Kidney (tissue), 13 donors: ENCODE measurements at regions not wholly inside any gene's neighbourhood (a gene's known extent, or its start where the extent isn't known, plus 50 kb on each side); places are given as distances from the start of the nearest gene placed in this dataset.
A peak's percentile ranks its signal among the peaks of the same experiment; 100 is the strongest.

Source experiments
- DNase-seq, 5 donors: peaks; one replicate each; pipeline ENCODE4 v3.0.0-alpha.2; 2013 to 2020
- FAIRE-seq: peaks from 2 replicates; lab custom pipeline; 2012; peaks lifted over from hg19 to GRCh38; lab: Jason Lieb, UNC
- H3K27ac ChIP-seq, 2 donors: one replicate each; pipeline ENCODE4 v1.7.0; 2013; ENCODE audit warnings: low read depth in 2 of 2, low read length in 2 of 2, inconsistent platforms in 1 of 2
- H3K27me3 ChIP-seq: one replicate; pipeline ENCODE4 v1.7.1; 2013; ENCODE audit warnings: low read length, inconsistent platforms; ENCODE audit not compliant: control insufficient read depth, insufficient read depth
- H3K36me3 ChIP-seq, 3 donors: one replicate each; pipeline versions ENCODE4 v1.7.0 to v1.7.1; 2013; ENCODE audit warnings: low read length in 3 of 3, control low read depth in 1 of 3, inconsistent platforms in 1 of 3; ENCODE audit not compliant: insufficient read depth in 3 of 3, control insufficient read depth in 2 of 3
- H3K4me1 ChIP-seq, 3 donors: one replicate each; pipeline versions ENCODE4 v1.7.0 to v1.7.1; 2013; ENCODE audit warnings: low read length in 3 of 3, inconsistent platforms in 1 of 3, low read depth in 1 of 3; ENCODE audit not compliant: control insufficient read depth in 2 of 3, insufficient read depth in 2 of 3
- H3K4me3 ChIP-seq, 3 donors: one replicate each; pipeline versions ENCODE4 v1.7.0 to v1.8.1; 2013; ENCODE audit warnings: low read length in 3 of 3, control low read depth in 1 of 3, inconsistent platforms in 1 of 3
- H3K9ac ChIP-seq, 3 donors: one replicate each; pipeline versions ENCODE4 v1.7.0 to v1.7.1; 2013; ENCODE audit warnings: low read length in 3 of 3, control low read depth in 1 of 3, inconsistent platforms in 1 of 3
- H3K9me3 ChIP-seq, 3 donors: one replicate each; pipeline versions ENCODE4 v1.7.0 to v1.7.1; 2013; ENCODE audit warnings: low read length in 3 of 3, control low read depth in 1 of 3, inconsistent platforms in 1 of 3; ENCODE audit not compliant: control insufficient read depth in 2 of 3, insufficient read depth in 1 of 3
- intact Hi-C: fragments of 100-400 bp; cut with DNase I; formaldehyde crosslinking; loops from one replicate; pipeline ENCODE4 v1.11.1; 2022
- TF ChIP-seq, protein P1 (sequence below): IDR thresholded peaks from 3 replicates; pipeline ENCODE4 v1.5.1; 2012; ENCODE audit warnings: mild to moderate bottlenecking, moderate library complexity, borderline replicate concordance; ENCODE audit not compliant: insufficient read depth; ENCODE audit errors: extremely low read depth
- donor health status: control.
- donor health status: control.
- donor health status: control.
- donor health status: control.
- donor health status: control.
- donor health status: DM: yes; HTN: yes; CAD: no.
- donor health status: Normal renal cell carcinoma (clear cell type).

DNA sequence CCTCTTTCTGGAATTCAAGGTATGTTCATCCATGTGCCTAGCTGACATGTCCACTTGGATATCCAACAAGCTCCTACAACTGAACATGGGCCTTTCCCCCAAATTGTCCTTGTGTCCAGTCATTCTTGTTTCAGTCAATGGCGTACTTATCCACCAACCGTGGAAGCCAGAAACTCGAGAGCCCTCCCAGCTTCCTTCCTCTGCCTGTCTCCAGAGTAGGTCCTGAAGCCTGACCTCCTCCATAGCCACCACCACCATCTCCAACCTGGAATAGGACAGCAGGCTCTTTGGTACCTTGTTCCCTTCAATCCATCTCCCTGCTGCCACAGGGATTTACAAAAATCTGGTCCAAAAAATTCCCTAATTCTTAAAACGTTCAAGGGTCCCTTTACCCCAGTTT is 305.1 kb downstream of the RPS24 start:
- intact Hi-C loops: no loop called here
- Histone ChIP-seq H3K9me3 (no peaks in the 10 kb centered on the region), H3K36me3 (no peaks in the 10 kb centered on the region), H3K4me3 (no peak overlapping the region), H3K27me3 (no peaks in the 10 kb centered on the region), H3K9ac (no peak overlapping the region), H3K4me1 (peaks cover 0 to 3% (median 0%) of the 10 kb centered on the region in 3 donors), H3K27ac (no peak overlapping the region)
- FAIRE-seq (no peak), DNase-seq (peak in 1 of 5 donors; percentile 16)
- TF ChIP-seq, protein P1, sequence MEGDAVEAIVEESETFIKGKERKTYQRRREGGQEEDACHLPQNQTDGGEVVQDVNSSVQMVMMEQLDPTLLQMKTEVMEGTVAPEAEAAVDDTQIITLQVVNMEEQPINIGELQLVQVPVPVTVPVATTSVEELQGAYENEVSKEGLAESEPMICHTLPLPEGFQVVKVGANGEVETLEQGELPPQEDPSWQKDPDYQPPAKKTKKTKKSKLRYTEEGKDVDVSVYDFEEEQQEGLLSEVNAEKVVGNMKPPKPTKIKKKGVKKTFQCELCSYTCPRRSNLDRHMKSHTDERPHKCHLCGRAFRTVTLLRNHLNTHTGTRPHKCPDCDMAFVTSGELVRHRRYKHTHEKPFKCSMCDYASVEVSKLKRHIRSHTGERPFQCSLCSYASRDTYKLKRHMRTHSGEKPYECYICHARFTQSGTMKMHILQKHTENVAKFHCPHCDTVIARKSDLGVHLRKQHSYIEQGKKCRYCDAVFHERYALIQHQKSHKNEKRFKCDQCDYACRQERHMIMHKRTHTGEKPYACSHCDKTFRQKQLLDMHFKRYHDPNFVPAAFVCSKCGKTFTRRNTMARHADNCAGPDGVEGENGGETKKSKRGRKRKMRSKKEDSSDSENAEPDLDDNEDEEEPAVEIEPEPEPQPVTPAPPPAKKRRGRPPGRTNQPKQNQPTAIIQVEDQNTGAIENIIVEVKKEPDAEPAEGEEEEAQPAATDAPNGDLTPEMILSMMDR: no peak

DNA sequence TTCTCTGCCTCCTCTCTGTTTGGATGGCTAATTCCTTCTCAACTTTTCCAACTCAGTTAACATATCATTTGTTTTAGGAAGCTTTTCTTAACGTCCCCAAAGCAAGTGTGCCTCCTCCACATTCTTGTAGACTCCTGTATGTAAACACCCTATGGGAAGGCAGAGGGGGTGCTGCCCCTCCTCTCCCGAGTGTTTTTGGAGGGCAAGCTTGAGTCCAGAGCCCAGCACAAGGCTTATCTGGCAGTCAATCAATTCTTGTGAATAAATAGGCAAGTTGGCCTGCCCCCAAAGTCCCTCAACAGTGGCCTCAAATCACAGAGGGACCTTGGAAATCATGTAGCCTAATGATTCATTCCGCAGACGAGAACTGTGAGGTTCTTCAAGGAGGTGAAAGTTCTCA is 305.6 kb downstream of the RPS24 start:
- DNase-seq (peak in 3 of 5 donors; percentile 37 to 54 (median 39)), FAIRE-seq (no peak)
- H3K27me3 ChIP-seq: no peaks in the 10 kb centered on the region
- H3K27ac ChIP-seq: no peak overlapping the region
- H3K36me3 ChIP-seq: no peaks in the 10 kb centered on the region
- TF ChIP-seq, protein P1: no peak
- H3K4me1 ChIP-seq: peaks cover 0 to 3% (median 0%) of the 10 kb centered on the region in 3 donors
- H3K9me3 ChIP-seq: no peaks in the 10 kb centered on the region
- no peak overlapping the region for H3K4me3 ChIP-seq
- intact Hi-C loops: no loop called here
- H3K9ac ChIP-seq: no peak overlapping the region

DNA sequence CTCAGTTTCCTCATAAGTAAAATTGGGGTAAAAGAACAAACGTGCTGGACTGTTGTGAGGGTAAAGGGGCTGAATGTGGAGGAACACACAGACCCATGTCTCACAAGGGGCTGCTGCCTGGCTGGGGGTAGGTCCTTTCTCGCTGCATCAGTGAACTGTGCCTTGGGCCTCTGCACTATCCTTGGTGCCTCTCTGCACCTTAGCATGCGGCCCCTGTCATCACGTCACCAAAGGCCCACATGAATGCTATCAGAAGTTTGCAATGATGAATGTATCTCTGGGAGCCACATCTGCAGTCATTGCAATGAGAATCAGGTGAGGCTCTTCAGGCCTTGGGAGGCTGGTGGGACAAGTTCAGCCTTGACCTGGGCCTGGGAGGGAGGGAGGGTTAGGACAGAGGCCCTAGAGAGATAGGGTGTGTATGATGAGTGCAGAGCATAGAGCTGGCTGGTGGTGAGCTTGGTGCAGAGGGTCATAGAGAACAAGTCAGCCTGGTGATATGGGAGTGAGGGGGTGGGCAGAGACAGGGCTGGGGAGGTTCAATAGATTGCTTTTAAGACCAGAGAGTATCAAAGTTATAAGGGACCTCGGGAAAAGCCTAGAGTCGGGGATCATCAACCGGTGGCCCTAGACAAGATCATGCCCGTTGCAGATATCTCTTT is 308.4 kb downstream of the RPS24 start:
- FAIRE-seq: no peak

More for the DNA sequence above, 308.4 kb downstream of the RPS24 start:
- Histone ChIP-seq H3K27me3 (no peaks in the 10 kb centered on the region), H3K9ac (no peak overlapping the region), H3K36me3 (no peaks in the 10 kb centered on the region), H3K4me1 (no peaks in the 10 kb centered on the region), H3K27ac (no peak overlapping the region), H3K9me3 (no peaks in the 10 kb centered on the region), H3K4me3 (no peak overlapping the region)
- DNase-seq: peak in 2 of 5 donors; percentile 5 to 24
- intact Hi-C loops: no loop called here
- TF ChIP-seq, protein P1: no peak
